ENCODE measurements at regions not wholly inside any gene's neighbourhood (a gene's known extent, or its start where the extent isn't known, plus 50 kb on each side); places are given as distances from the start of the nearest gene placed in this dataset.
"Not testable (repeated sequence)": the region's sequence is repeated elsewhere in the genome, so short reads cannot be mapped to it uniquely, and the experiment has no call there.

DNA sequence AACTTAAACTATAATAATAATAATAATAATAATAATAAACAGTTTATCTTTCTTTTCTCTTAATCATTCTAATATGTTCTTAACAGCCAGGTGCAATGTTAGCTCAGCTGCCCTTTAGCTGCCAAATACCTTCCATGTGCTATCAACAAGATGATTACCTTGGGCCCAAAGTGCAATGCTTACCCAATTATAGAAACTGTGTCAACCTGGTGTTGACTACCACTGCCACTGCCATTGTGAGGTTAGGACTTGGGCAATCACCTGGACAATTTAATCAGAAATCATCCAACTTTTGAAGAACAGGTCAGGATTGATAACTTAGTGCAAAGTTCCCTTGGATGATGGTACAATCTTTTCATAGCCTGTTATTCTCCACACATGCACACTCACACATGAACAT lies 371.8 kb upstream of the SALL1 start:
- Mint-ChIP-seq H3K4me3 (no peak overlapping the region), H3K27me3 (ENCODE audit: low read depth in 3 of 3) (peaks cover 0 to 2% (median 2%) of the 10 kb centered on the region in 3 donors), H3K36me3 (peaks cover 0 to 2% (median 0%) of the 10 kb centered on the region in 3 donors), H3K4me1 (no peaks in the 10 kb centered on the region), H3K27ac (no peak overlapping the region), H3K9me3 (peaks cover 7 to 44% (median 12%) of the 10 kb centered on the region in 6 donors)
- no peak for DNase-seq

DNA sequence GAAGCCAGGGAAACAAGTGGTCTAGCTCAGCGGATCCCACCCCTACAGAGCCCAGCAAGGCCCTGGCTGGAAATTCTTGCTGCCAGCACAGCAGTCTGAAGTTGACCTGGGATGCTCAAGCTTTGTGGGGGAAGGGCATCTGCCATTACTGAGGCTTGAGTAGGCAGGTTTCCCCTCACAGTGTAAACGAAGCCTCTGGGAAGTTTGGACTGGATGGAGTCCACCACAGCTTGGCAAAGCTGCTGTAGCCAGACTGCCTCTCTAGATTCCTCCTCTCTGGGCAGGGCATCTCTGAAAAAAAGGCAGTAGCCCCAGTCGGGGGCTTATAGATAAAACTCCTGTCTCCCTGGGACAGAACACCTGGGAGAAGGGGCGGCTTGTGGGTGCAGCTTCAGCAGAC lies 365.9 kb upstream of the SALL1 start:
- H3K4me3 Mint-ChIP-seq = not testable (repeated sequence)

DNA sequence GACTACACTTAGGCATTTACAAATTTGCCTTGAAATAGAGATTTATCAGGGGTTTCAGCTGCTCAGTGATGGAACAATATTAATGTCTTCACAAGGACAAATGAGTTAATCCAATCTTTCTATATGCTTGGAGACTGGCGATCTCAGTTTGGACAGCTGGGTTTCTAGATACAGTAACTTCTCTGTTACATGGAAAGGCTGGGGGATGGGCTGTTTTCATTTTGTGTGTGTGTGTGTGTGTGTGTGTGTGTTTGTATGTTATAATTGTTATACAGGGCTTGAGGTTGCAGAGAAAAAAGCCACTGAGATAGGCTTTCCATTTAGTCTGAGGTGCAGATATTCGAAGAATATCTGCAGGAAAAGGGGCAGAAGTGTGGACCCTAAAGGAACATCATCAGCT lies 359.3 kb upstream of the SALL1 start:
- H3K36me3 Mint-ChIP-seq = no peaks in the 10 kb centered on the region
- no peak overlapping the region for H3K27ac Mint-ChIP-seq
- H3K9me3 Mint-ChIP-seq = peaks cover 3 to 24% (median 13%) of the 10 kb centered on the region in 6 donors
- H3K4me3 Mint-ChIP-seq = no peak overlapping the region
- H3K27me3 Mint-ChIP-seq (ENCODE audit: low read depth in 3 of 3) = peaks cover 0 to 3% (median 0%) of the 10 kb centered on the region in 3 donors
- no peak for DNase-seq
- H3K4me1 Mint-ChIP-seq = no peaks in the 10 kb centered on the region

More for the DNA sequence above, 365.9 kb upstream of the SALL1 start:
- H3K9me3 Mint-ChIP-seq = peaks cover 6 to 34% (median 16%) of the 10 kb centered on the region in 6 donors
- not testable (repeated sequence) for H3K36me3 Mint-ChIP-seq; DNase-seq; H3K27ac Mint-ChIP-seq; H3K27me3 Mint-ChIP-seq (ENCODE audit: low read depth in 3 of 3); H3K4me1 Mint-ChIP-seq

DNA sequence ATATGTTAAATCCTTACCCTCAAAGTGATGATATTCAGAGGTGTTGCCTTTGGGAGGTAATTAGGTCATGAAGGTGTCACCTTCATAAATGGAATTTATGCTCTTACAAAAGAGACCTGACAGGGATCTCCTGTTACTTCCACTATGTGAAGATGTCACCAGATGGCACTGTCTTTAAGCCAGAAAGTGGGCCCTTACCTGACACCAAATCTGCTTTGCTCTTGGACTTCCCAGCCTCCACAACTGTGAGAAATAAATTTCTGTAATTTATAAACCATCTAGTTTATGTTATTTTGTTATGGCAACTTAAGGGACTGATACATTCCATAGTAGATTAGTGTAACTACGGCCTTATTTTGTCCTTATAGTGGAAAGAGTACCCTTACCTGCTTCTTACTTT lies 358.3 kb upstream of the SALL1 start:
- Mint-ChIP-seq H3K4me3 (no peak overlapping the region), H3K36me3 (no peaks in the 10 kb centered on the region), H3K27ac (no peak overlapping the region), H3K4me1 (no peaks in the 10 kb centered on the region), H3K27me3 (ENCODE audit: low read depth in 3 of 3) (peaks cover 0 to 3% (median 0%) of the 10 kb centered on the region in 3 donors), H3K9me3 (peaks cover 3 to 19% (median 12%) of the 10 kb centered on the region in 6 donors)
- no peak for DNase-seq

DNA sequence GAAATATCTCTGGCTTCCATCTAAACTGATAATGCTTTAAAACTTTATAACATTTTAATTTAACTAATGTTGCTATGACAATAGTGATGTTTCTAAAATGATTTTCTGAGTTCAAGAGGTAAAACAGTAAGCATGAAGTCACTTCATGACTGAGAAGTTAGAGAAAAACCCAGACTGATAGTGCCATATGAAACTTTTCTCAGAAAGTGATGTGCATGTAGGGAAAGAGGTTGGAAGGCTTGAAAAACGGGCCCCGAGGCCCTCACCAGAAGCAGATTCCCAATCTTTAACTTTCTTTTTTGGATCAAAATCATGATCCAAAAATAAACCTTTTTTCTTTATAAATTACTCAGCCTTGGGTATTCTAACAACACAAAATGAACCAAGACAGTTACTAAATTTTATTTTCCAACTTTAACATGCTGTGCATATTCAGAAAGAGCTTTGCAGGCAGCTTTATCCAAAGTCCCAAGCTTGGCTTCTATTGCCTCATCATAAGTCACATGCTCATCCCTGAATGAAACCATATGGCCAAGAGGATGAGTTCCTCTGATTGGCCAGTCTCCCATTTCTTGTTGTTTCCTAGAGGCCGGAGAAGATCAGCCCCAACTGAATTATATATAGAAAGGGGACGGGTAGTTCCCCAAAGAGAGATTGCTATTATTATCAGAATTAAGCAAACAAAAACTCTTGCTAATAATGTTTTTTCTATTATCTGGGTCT lies 357.6 kb upstream of the SALL1 start:
- no peak overlapping the region for H3K4me3 Mint-ChIP-seq
- peaks cover 3 to 14% (median 10%) of the 10 kb centered on the region in 6 donors for H3K9me3 Mint-ChIP-seq
- peaks cover 0 to 3% (median 0%) of the 10 kb centered on the region in 3 donors for H3K27me3 Mint-ChIP-seq (ENCODE audit: low read depth in 3 of 3)
- H3K36me3 Mint-ChIP-seq = no peaks in the 10 kb centered on the region
- no peak for DNase-seq
- no peaks in the 10 kb centered on the region for H3K4me1 Mint-ChIP-seq
- no peak overlapping the region for H3K27ac Mint-ChIP-seq

DNA sequence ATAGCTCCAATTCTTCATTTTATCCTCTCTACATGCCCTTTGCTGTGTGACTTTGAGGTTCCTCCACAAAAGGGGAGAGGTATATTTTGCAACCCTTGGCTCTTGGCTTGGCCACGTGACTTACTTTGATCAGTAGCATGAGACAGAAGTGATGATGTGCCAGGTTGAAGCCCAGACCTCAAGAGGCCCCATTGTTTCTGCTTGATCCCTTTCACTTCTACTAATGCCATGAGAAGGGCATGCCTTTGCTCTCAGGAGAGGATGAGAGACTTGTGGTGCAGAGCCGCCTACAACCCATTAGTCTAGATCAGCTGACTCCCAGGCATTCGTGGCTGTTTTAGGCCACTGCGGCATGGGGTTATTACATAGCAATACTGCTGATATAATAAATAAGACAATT lies 356.2 kb upstream of the SALL1 start:
- Mint-ChIP-seq H3K4me3 (no peak overlapping the region), H3K36me3 (no peaks in the 10 kb centered on the region), H3K27me3 (ENCODE audit: low read depth in 3 of 3) (peaks cover 0 to 3% (median 0%) of the 10 kb centered on the region in 3 donors), H3K27ac (no peak overlapping the region), H3K9me3 (peaks cover 3 to 10% (median 8%) of the 10 kb centered on the region in 6 donors), H3K4me1 (no peaks in the 10 kb centered on the region)
- DNase-seq = no peak

DNA sequence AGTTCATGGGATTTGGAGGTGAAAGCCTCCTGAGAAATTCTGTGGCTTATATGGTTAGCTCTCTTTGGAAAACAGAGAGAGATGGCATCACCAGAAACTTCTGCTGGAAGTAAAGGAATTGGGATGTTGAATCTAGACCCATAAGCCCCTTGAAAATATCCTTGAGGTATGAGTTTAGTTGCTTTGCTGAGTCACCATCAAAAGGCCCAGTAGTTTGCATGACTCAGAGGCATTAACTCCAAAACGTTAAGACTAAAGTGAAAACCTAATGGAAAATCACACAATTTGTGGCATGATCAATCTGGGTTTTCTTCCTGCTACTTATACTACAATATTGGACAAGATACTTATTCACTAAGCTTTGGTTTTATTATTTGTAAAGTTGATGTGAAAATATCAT lies 349.2 kb upstream of the SALL1 start:
- H3K27me3 Mint-ChIP-seq (ENCODE audit: low read depth in 3 of 3) = peaks cover 0 to 2% (median 0%) of the 10 kb centered on the region in 3 donors
- DNase-seq = no peak
- peaks cover 0 to 18% (median 6%) of the 10 kb centered on the region in 6 donors for H3K9me3 Mint-ChIP-seq
- no peaks in the 10 kb centered on the region for H3K36me3 Mint-ChIP-seq
- H3K4me3 Mint-ChIP-seq = no peak overlapping the region
- no peaks in the 10 kb centered on the region for H3K4me1 Mint-ChIP-seq
- no peak overlapping the region for H3K27ac Mint-ChIP-seq

DNA sequence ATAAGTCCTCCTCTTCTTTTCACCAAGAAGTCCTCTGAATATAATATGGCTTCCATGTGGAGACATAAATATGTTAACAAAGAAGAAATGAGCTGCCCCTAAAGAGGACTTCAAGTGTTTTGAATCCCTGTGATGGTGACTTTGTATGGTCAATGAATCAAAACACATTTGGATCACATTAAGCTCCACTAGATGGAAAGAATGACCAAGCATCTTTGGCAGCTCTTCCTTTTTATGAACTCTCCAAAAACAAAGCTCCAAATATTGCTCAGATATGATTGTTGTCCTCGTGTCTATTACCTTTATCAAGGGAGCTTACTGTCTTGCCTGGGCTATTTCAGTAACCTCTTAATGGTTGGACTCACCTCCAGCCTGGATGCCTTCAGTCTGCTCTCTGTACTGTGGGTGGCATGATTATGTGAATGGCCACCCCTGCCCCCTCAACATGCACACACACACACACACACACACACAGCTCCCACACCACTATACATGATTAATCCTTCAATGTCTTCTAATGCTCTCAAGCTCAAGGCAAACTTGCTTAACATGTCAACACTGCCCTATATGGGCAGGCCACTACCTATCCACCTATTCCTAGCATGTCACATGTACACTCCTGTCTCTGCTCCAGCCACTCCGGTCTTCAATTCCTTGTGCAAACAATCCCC lies 346.6 kb upstream of the SALL1 start:
- DNase-seq = no peak
- no peaks in the 10 kb centered on the region for H3K36me3 Mint-ChIP-seq
- no peaks in the 10 kb centered on the region for H3K4me1 Mint-ChIP-seq
- H3K4me3 Mint-ChIP-seq = no peak overlapping the region
- H3K27ac Mint-ChIP-seq = no peak overlapping the region
- peaks cover 0 to 25% (median 3%) of the 10 kb centered on the region in 6 donors for H3K9me3 Mint-ChIP-seq
- peaks cover 0 to 5% (median 0%) of the 10 kb centered on the region in 3 donors for H3K27me3 Mint-ChIP-seq (ENCODE audit: low read depth in 3 of 3)

DNA sequence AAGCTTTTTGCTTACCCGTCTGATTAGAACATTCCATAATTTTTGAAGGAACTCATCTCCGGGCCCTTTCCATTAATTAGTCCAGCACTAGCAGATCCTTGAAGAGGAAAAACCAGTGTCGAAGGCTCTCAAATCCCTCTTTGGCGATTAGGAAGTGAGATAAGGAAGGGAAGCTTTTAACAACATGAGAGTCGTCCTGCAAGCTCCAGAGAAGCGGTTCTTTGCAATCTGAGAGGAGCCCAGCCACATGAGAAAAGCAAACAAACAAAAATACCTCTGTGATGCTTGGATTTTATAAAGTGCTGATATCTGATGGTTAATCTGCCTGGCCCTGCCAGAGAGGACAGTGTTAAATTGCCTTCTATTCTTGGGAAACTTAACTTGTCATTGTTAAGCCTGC lies 339.8 kb upstream of the SALL1 start:
- peaks cover 2 to 37% (median 12%) of the 10 kb centered on the region in 6 donors for H3K9me3 Mint-ChIP-seq
- H3K36me3 Mint-ChIP-seq = no peaks in the 10 kb centered on the region
- no peaks in the 10 kb centered on the region for H3K4me1 Mint-ChIP-seq
- DNase-seq = no peak
- H3K27me3 Mint-ChIP-seq (ENCODE audit: low read depth in 3 of 3) = peaks cover 0 to 6% (median 0%) of the 10 kb centered on the region in 3 donors
- no peak overlapping the region for H3K27ac Mint-ChIP-seq
- no peak overlapping the region for H3K4me3 Mint-ChIP-seq

DNA sequence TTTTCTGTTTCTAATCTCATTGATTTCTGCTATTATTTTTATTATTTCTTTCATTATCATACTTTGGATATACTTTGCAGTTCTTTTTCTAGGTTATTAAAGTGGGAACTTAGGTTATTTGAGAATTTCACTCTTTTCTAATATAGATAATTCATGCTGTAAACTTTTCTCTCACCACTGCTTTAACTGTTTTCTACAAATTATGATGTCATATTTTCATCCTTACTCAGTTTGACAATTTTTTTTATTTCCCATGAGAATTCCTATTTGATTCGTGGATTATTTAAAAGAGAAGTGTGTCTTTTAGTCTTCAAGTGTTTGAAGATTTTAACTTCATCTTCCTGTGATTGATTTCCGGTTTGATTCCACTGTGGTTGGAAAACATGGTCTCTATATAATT lies 336.8 kb upstream of the SALL1 start:
- no peak for DNase-seq
- Mint-ChIP-seq H3K9me3 (peaks cover 5 to 42% (median 18%) of the 10 kb centered on the region in 6 donors), H3K4me3 (no peak overlapping the region), H3K27ac (no peak overlapping the region), H3K4me1 (no peaks in the 10 kb centered on the region), H3K36me3 (no peaks in the 10 kb centered on the region), H3K27me3 (ENCODE audit: low read depth in 3 of 3) (peaks cover 0 to 3% (median 3%) of the 10 kb centered on the region in 3 donors)

DNA sequence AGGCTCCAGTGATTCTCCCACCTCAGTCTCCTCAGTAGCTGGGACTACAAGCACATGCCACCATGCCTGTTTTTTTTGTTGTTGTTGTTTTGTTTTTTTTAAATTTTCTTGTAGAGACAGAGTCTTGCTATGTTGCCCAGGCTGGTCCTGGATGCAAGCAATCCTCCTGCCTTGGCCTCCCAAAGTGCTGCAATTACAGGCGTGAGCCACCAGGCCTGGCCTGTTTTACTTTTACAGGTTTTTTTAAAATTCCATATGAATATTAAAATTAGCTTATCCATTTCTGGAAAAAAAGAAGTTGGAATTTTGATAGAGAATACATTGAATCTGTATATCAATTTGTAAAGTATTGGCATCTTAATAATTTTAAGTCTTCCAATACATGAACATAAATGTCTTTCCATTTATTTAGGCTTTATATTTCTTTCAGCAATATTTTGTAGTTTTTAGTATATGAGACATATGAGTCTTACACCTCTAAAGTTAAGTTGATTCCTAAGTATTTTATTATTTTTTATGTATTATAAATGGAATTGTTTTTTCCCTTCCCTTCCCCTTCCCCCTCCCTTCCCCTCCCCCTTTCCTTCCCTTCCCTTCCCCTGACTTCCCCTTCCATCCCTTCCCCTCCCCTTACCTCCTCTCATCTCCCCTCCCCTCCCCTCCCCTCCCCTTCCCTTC lies 323.5 kb upstream of the SALL1 start:
- Mint-ChIP-seq H3K4me1 (no peaks in the 10 kb centered on the region), H3K27me3 (ENCODE audit: low read depth in 3 of 3) (no peaks in the 10 kb centered on the region), H3K4me3 (no peak overlapping the region), H3K9me3 (peaks cover 0 to 10% (median 3%) of the 10 kb centered on the region in 6 donors), H3K27ac (no peak overlapping the region), H3K36me3 (no peaks in the 10 kb centered on the region)
- no peak for DNase-seq

DNA sequence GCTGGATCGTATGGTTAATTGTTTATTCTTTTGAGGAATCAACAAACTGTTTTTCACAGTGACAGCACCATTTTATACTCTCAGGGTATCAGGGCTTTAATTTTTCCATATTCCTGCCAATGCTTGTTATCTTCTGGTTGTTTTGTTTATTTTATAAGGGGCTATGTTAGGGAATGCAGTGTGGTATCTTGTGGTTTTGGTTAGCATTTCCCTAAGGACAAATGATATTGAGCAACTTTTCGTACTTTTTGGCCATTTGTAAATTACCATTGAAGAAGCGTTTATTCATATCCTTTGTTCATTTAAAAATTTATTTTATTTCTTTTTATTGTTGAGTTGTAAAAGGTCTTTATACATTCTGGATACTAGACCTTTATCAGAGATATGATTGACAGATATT lies 322.0 kb upstream of the SALL1 start:
- no peak for DNase-seq
- peaks cover 0 to 6% (median 2%) of the 10 kb centered on the region in 6 donors for H3K9me3 Mint-ChIP-seq
- no peaks in the 10 kb centered on the region for H3K4me1 Mint-ChIP-seq
- H3K27me3 Mint-ChIP-seq (ENCODE audit: low read depth in 3 of 3) = no peaks in the 10 kb centered on the region
- no peaks in the 10 kb centered on the region for H3K36me3 Mint-ChIP-seq
- H3K4me3 Mint-ChIP-seq = no peak overlapping the region
- H3K27ac Mint-ChIP-seq = no peak overlapping the region

DNA sequence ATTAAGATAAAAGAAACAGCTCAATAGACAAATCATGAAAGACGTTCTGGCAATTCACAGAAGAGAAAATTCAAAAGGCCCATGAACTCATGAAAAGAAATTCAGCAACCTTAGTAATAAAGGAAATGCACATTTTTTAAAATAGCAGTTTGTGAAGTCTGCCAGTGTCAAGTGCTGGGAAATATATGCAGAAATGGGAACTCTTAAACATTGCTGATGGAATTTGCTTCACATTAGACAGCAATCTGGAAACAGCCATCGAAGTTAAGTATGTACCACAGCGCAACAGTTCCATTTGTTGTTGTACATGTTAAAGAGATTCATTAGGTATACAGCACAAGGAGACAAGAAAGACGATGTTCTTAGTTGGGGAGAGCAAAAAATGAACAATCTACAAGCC lies 319.4 kb upstream of the SALL1 start:
- no peak overlapping the region for H3K27ac Mint-ChIP-seq
- no peaks in the 10 kb centered on the region for H3K4me1 Mint-ChIP-seq
- DNase-seq = no peak
- H3K9me3 Mint-ChIP-seq = peaks cover 0 to 19% (median 2%) of the 10 kb centered on the region in 6 donors
- no peaks in the 10 kb centered on the region for H3K36me3 Mint-ChIP-seq
- peaks cover 0 to 1% (median 0%) of the 10 kb centered on the region in 3 donors for H3K27me3 Mint-ChIP-seq (ENCODE audit: low read depth in 3 of 3)
- H3K4me3 Mint-ChIP-seq = no peak overlapping the region

DNA sequence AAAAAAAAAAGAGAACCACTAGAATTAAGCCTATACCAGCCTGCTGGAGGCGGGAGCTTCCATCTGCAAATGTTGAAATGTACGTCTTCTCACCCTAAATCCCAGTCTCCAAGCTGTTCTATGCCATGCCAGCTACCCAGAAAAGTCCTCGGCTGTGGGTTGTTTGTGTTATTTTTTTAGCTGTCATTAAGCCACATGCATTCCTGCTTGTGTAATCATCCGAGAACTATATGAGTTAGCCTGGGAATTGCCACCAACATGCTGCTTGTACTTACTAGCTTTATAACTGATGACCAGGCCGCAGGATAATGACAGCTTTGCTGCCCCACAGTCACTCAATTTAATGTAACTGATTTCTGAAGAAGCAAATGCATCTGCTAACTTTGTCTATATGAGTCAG lies 313.9 kb upstream of the SALL1 start:
- peaks cover 0 to 4% (median 1%) of the 10 kb centered on the region in 3 donors for H3K27me3 Mint-ChIP-seq (ENCODE audit: low read depth in 3 of 3)
- H3K4me1 Mint-ChIP-seq = no peaks in the 10 kb centered on the region
- no peak for DNase-seq
- no peaks in the 10 kb centered on the region for H3K36me3 Mint-ChIP-seq
- H3K9me3 Mint-ChIP-seq = peaks cover 0 to 24% (median 4%) of the 10 kb centered on the region in 6 donors
- H3K4me3 Mint-ChIP-seq = no peak overlapping the region
- H3K27ac Mint-ChIP-seq = no peak overlapping the region

All from immature natural killer cell (primary cell).